GM21526 (cell line): ENCODE measurements at regions not wholly inside any gene's neighbourhood (a gene's known extent, or its start where the extent isn't known, plus 50 kb on each side); places are given as distances from the start of the nearest gene placed in this dataset.
"Not testable (repeated sequence)": the region's sequence is repeated elsewhere in the genome, so short reads cannot be mapped to it uniquely, and the experiment has no call there.

Experiments used
- ATAC-seq: cut with Tn5 transposase; IDR thresholded peaks from one replicate; pipeline ENCODE4 v1.9.1; 2021; ENCODE audit warnings: moderate library complexity; ENCODE audit not compliant: unreplicated experiment, low FRiP score

DNA sequence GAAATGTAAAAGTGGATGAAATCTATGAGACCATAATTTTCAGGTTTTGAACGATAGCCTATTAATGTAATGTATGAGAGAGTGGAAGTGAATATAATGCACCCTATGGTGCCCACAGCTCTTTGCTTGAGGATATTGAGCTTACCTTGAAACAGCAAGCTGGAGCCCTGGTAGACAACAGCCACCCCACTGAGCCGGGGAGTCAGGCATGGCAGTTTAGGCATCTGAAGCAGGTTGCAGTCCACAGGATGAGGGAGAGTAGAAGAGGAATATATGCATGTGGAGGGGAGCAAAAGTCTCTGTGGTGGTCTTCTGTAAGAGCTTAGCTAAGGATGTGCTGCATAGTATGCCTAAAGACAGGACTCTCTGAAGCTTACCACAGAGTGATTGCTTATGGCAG, 817.3 kb downstream of the DNAJB9 start:
- ATAC-seq, result no peak

DNA sequence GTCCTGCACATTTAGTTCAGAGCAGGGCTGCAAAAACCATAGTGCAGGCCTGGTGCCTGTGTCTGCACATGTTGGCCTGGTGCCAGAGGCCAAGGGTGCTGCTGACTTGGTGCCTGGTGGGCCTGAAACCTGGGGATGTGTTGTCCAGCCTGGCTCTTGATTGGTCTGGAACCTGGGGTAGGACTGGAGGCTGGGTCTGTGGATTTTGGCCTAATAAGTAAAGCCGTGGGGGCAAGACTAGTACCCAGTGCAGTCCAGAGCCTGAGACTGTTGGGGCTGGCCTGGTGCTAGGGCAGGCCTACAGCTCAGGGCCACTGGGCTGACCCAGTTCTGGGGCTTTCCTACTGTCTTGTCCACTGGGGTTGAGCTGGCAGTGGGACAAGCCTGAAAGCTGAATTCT, 817.9 kb downstream of the DNAJB9 start:
- ATAC-seq, result no peak

DNA sequence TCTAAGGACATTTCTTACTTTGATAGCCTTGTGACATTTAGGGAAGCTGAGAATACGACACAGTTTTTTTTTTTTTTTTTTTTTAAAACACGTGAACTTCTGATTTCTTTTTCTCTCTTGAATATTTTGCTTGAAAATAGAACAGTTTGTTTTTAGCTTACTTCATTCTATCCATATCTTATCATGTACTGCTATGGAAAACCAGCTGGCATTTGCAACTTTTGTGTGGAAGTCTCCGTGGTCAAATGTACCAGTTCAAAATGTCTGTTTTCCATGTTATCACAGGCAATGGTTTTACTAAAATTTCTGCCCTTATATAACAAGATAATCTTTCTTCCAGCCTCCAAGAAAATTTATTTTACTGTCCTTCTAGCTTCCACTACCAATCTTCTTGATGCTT, 821.6 kb downstream of the DNAJB9 start:
- ATAC-seq, result no peak

DNA sequence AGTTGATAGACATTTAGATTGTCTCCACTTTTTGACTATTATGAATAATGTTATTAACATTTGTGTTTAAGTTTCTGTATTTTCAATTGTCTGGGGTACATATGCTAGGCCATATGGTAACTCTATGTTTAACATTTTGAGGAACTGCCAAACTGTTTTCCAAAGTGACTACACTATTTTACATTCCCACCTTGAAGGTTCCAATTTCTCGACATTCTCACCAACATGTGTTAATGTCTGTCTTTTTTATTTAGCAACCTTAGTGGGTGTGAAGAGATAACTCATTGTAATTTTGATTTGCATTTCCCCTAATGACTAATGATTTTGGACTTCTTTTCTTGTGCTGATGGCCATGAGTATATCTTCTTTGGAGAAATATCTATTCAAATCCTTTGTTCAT, 832.4 kb downstream of the DNAJB9 start:
- ATAC-seq, result no peak

DNA sequence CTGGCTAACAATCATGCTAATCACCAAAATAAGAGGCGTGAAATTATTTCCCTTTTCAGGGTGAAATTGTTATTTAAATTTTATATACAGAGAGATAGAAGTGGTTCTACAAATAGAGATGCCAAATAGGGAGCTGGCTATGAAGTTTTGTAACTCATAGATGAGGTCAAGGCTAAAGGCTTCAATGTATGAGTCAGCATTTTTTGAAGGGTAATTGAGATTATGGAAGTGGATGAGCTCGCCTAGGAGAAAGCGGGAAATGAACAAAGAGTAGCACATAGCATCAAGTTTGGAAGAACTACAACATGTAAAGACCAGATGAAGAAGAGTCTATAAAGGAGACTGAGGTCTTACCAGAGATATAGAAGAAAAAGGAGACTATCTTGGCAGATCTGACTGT, 838.1 kb downstream of the DNAJB9 start:
- no peak for ATAC-seq

DNA sequence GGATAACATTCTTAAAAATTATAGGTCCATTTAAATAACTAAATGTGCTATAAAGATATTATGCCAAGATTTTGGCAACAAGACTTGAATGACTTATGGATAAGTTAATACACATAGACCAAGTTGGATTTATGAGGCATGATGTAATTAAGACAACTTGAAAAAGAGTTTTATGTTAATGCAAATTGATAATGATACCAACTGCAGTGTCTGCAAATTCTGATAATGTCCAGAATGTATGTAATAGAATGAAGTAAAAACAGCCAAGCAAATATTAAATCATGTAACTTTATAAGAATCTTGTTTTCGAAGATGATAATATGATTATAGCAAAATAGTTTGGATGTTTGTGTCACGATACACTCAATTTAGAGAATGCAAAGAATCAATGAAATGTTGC, 868.3 kb downstream of the DNAJB9 start:
- ATAC-seq, result no peak

DNA sequence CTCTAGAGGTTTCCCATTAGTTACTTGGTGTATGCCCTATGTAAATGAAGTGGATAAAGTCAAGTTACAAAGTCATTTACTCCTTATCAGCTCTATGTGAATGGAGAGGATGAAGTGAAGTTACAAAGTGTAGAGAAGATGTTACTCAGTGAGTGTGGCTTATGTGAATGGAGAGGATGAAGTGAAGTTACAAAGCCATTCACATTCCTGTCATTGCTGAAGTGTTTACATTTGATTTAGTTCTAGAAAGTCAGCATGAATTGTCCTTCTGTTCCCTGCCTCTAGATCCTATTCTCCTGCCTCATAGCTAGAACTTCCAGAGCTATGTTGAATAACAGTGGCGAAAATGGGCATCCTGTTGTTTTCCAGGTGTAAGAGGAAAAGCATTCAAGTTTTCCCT, 880.1 kb downstream of the DNAJB9 start:
- no peak for ATAC-seq

DNA sequence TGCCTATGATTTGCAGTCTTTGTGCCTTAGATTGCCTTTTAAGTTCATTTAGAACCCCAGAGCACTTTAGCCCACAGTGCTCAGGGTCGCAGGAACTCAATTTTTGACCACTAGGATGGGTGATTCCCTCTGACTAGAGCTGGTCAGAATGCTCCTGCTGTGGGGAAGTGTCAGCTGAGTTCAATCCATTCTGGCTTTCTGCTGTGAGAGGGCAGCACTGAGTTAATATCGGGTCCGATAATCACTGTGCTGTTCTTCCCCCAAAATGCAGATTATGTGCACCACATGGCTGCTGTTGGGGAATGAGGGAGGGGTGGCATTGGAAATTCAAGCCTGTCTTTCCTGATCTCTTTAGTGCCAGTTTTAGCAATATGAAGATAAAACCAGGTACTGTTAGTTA, 886.4 kb downstream of the DNAJB9 start:
- ATAC-seq, result no peak

DNA sequence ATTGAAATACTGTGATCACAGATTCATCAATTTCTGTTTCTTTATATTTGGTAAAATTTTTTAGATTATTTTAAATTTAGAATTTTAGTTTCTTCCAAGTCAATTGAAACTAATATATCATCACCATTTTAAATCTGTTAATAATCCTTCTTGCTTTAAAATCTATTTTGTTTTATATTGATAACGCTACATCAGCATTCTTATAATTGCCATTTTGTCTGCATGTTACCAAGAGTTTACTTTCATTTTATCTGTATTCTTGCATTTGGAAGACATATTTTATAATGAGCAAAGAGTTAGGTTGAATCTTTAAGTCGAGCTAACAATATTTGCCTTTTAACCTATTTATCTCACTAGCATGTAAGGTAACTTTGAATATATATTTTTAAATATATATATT, 890.6 kb downstream of the DNAJB9 start:
- ATAC-seq, result no peak

DNA sequence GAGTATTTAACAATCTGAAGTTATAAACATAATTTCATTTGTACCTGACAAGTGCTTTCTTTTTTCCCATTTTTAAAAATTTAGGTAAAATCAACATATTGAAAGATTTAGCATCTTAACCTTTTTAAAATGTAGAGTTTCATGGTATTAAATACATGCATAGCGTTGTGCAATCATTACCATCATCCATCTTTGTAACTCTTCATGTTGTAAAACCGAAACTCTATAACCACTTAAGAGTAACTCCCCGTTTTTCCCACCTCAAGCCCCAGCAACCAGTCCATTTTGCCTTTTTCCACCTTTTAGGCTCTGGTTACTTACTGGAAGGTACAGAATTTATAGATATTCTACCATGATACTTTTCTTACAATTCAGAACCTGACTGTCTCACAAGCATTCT, 892.5 kb downstream of the DNAJB9 start:
- ATAC-seq, result no peak

DNA sequence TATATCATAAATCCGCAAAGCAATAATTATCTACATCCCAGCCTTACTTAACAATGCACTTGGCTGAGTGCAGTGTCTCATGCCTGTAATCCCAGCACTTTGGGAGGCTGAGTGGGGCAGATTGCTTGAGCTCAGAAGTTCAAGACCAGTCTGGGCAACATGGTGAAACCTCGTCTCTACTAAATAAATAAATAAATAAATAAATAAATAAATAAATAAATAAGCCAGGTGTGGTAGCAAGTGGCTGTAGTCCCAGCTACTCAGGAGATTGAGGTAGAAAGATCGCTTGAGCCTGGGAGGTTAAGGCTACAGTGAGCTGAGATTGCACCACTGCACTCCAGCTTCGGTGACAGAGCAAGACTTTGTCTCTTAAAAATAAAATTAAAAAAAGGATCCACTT, 898.1 kb downstream of the DNAJB9 start:
- ATAC-seq, result not testable (repeated sequence)

DNA sequence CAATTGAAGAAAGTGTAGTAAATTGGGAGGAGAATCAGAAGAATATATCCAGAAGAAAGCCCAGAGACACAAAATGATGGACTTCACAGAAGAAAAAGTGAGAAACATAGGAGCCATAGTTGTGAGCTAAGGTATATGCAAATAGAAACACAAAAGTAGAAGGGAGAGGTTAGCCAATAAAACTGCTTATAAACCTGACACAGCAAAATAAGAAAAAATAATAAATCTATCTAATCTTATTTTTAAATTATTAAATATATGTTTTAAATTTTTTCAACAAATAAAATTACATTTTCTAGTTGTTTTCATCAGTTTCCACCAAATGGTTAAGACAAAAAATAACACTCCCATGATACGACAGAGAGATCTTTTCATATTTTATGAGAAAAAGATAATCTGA, 903.5 kb downstream of the DNAJB9 start:
- ATAC-seq, result no peak

DNA sequence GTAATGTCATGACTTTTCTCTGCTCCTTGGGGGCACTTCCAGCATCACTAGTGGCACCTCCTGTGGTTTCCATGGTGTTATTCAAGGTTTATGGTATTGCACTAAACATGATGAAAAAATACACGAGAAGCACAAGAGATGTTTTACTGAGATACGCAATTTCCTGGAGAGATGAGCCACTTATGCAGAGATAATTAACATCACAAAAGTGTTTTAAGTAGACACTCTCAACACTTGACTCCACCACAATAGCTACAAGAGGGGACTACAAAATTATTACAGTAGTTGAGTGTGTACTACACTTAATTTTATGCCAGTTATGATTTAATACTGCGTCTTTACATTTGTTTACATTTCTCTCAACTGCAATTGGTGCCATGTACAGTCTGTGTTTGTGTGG, 906.7 kb downstream of the DNAJB9 start:
- no peak for ATAC-seq

DNA sequence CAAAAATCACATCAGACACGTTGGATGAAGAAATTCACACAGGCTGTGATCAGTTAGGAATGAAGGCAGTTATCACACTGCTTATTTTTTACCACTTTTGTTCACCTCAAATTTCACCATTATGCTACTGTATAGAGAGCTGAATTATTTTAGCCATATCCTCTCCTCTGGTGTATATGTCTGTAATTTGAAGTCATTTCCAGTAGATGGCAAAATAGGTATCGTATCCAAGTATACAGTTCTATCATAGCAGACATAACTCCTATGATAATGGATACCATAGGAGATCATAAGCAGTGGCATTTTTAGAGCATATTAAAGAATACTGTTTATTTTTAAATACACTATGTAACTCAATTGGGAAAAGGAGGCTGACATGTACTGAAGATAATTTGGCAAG, 909.7 kb downstream of the DNAJB9 start:
- no peak for ATAC-seq

DNA sequence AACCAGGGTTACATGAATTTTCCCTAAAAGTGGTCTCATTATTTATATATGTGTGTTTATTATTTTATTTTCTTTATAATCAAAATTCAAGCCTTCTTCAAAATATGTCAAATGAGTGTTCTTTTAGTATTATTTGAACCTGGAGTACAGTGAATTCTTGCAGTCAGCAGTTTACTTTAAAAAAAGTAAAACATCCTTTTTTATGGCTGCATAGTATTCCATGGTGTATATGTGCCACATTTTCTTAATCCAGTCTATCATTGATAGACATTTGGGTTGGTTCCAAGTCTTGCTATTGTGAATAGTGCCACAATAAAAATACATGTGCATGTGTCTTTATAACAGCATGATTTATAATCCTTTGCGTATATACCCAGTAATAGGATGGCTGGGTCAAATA, 920.9 kb downstream of the DNAJB9 start:
- ATAC-seq, result not testable (repeated sequence)

DNA sequence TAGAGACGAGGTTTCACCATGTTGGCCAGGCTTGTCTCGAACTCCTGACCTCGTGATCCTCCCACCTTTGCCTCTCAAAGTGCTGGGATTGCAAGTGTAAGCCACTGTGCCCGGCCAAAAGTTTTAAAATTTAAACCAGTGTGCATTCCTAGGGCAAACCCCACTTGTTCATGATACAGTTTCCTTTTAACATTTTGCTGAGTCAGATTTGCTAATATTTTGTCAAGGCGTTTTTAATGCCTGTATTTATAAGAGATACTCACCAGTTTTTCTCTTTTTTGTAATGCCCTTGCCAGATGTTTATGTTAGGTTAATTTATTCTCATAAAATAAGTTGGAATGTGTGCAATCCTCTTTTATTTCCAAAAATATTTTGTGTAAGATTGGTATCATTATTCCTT, 927.4 kb downstream of the DNAJB9 start:
- no peak for ATAC-seq

DNA sequence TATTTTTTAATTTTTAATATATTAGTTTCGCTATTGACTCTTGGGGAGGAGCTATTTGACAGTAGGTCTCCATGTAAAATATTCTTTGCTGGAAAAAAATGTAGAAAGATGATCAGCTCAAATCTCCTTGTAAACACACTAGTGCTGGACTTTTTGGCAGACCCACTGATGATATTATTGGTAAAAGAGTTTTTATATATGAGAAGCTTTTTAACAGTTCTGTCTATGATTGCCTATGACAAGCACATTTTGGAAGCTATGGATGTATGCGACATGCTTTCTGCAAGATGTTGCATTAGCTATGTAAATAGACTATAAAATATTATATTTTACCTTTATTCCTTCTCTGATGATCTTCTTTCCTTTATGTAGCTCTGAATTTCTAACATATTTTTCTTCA, 928.5 kb downstream of the DNAJB9 start:
- ATAC-seq, result no peak

DNA sequence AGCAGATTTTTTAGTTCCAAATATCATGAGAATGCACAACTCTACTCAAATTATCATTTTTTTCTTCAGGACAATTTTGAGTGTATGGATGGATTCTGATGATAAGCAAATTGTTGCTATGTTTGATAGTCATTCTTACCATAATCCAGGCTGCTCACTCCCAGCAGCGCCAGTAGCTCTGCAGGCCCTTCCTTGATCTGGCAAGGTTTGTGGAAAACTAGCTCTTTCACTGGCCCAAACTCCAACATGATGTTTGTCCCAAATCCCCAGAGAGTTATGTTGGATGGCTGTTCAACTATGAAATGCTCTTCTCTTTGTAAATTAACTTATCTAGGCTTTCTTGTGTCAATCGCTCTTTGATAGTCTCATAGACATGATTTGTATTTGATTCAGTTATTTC, 933.7 kb downstream of the DNAJB9 start:
- no peak for ATAC-seq

DNA sequence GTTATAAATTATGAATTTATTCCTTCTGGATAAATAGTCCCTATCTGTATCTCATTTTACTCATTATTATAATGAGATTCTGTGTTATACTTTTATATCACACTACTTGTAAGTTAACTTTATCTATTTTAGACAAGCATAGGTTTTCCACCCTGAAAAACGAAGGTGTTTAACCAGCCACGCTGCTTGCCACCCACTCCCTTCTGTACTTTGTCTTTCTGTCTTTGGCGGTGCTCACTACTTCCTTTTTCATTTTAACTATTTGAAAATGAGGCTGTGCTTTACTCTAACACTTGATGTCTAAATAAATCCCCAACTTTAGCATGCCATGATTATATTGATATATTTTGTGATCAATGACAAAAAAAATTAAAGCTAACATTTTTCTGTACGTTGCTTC, 952.9 kb downstream of the DNAJB9 start:
- ATAC-seq, result no peak

DNA sequence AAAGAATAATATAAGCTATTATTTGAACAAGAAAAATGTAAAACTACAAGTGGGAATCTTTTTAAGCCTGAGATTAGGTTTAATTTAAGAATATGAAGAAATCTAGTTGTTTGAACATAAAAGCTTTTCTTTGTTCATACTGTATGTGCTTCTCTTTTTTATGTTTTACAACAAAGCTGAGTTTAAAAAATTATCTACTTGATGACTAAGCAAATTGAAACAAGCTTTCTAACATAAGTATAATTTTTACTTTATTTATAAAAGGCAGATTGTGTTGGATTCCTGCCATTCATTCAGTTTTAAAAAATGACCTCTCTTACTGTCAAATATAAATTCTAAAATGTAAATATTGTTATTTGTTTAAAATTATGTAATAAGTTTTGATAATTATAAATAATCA, 958.2 kb downstream of the DNAJB9 start:
- ATAC-seq, result no peak

DNA sequence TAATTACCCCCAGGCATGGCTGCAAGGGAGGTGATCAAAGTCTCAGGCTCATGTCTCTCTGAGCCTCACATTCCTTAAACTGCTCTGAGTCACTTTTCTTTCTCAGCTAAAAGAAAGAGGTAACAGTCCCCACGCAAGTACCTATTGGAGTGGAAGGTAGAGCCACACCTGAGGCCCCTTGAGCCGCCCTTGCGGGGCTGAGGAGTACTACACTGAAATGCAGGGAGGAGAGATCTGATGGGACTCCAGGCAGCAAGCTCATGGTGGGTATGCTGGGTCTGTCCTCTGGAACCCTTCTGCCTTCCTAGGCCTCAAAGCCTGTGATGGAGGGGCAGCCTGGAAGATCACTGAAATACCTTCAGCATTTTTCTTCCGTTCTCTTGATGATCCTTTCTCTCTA, 960.0 kb downstream of the DNAJB9 start:
- no peak for ATAC-seq

DNA sequence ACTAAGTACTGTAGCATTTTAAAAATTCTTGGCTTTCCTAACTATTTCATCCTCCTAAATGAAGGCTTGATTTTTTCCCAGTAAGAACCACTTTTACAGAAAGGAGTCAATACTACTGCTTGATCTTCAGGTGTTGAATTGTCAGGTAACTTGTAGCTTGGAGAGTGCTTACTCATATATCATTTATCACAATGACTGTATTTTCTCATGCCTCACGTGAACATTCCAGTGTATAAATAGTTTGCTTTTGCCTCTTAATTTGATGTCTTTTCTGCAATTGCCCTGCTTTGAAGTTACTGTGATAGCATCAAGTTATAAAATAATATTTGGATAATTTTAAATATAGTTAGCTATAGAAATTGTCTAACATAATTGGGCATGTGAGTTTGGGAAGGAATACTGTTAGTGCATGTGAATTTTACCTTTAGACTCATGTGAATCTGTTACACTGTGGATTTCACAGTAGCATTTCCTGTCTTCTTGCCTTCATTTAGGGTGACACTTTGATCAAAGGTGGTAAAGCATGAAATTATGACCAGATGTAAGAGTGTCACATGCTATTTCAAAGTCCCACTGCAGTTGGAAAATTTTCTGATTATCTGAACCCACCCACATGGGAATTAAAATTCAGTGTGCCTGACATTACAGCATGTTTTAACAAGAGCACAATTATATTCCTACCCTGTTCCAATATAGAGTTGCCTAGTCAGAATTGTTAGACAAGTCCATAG, 962.8 kb downstream of the DNAJB9 start:
- ATAC-seq, result no peak

DNA sequence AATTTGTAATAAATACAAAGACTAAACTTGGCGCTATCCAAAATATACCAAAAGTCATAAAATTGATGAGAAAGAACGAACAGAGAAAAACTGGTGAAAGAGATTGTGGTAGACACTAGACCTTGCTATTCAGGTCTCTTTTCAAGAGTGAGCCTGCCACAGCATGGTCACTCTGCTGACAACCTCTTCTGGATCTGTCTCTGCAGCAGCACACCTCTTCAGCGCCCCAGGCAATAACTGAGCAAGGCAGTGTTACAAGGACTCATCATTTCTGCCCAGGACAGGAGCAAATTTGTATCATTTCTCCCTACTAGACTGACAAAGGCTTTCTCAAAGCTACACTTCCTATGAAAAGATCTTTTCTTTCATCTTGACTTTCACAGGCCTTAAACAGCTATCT, 976.0 kb downstream of the DNAJB9 start:
- no peak for ATAC-seq
